OCI-LY1 (cell line): ENCODE measurements at regions not wholly inside any gene's neighbourhood (a gene's known extent, or its start where the extent isn't known, plus 50 kb on each side); places are given as distances from the start of the nearest gene placed in this dataset.

ENCODE experiments used
- H2AFZ ChIP-seq: fragments of 200-600 bp; sonication (generic), shearing (Covaris generic); 2 replicates; pipeline ENCODE4 v1.6.0; 2014; ENCODE audit warnings: antibody characterized with exemption, mild to moderate bottlenecking, low read length
- H3F3A ChIP-seq: fragments of 200-600 bp; sonication (generic), shearing (Covaris generic); 2 replicates; pipeline ENCODE4 v1.6.0; 2014; ENCODE audit warnings: mild to moderate bottlenecking, antibody characterized with exemption, low read length, moderate library complexity; ENCODE audit not compliant: insufficient read depth
- H3K27ac ChIP-seq: fragments of 200-600 bp; sonication (generic); 2 replicates; pipeline ENCODE4 v1.5.1; 2014; ENCODE audit warnings: low read length, mixed run types, mild to moderate bottlenecking, low read depth; ENCODE audit not compliant: poor library complexity, severe bottlenecking
- H3K27me3 ChIP-seq: fragments of 200-600 bp; sonication (generic); 2 replicates; pipeline ENCODE4 v1.6.0; 2014; ENCODE audit warnings: antibody characterized with exemption, mild to moderate bottlenecking, low read length, moderate library complexity; ENCODE audit not compliant: insufficient read depth
- H3K36me3 ChIP-seq: fragments of 200-600 bp; sonication (generic); 2 replicates; pipeline ENCODE4 v1.6.1; 2014; ENCODE audit warnings: mild to moderate bottlenecking, antibody characterized with exemption, low read length, moderate library complexity, mixed read lengths; ENCODE audit not compliant: insufficient read depth
- H3K4me1 ChIP-seq: fragments of 200-600 bp; sonication (generic); 2 replicates; pipeline ENCODE4 v1.5.1; 2014; ENCODE audit warnings: mild to moderate bottlenecking, low read length, moderate library complexity; ENCODE audit not compliant: insufficient read depth, severe bottlenecking
- H3K4me2 ChIP-seq: fragments of 200-600 bp; sonication (generic), shearing (Covaris generic); 2 replicates; pipeline ENCODE4 v1.6.1; 2014; ENCODE audit warnings: low read length
- H3K4me3 ChIP-seq: fragments of 200-600 bp; sonication (generic); 2 replicates; pipeline ENCODE4 v1.5.1; 2014; ENCODE audit warnings: low read length, low read depth, mild to moderate bottlenecking, mixed read lengths; ENCODE audit not compliant: poor library complexity, severe bottlenecking
- H3K79me2 ChIP-seq: fragments of 200-600 bp; shearing (Covaris generic); 2 replicates; pipeline ENCODE4 v1.6.1; 2016; ENCODE audit warnings: mixed run types, low read length, mixed read lengths; ENCODE audit not compliant: insufficient read depth
- H3K9ac ChIP-seq: fragments of 200-600 bp; sonication (generic), shearing (Covaris generic); 2 replicates; pipeline ENCODE4 v1.6.1; 2014; ENCODE audit warnings: mild to moderate bottlenecking, low read length, mixed read lengths
- H3K9me2 ChIP-seq: fragments of 200-600 bp; sonication (generic), shearing (Covaris generic); 2 replicates; pipeline ENCODE4 v1.6.1; 2014; ENCODE audit warnings: low read depth, mild to moderate bottlenecking, low read length, mixed read lengths
- H3K9me3 ChIP-seq: fragments of 200-600 bp; shearing (Covaris generic); 2 replicates; pipeline ENCODE4 v1.6.1; 2014; ENCODE audit warnings: low read length, mixed read lengths
- H4K20me1 ChIP-seq: fragments of 200-600 bp; sonication (generic), shearing (Covaris generic); 2 replicates; pipeline ENCODE4 v1.6.0; 2016; ENCODE audit warnings: mild to moderate bottlenecking, low read length; ENCODE audit not compliant: insufficient read depth
- EZH2 ChIP-seq: fragments of 200-600 bp; sonication (generic), shearing (Covaris generic); IDR thresholded peaks from 2 replicates; pipeline ENCODE4 v1.8.0; 2017; ENCODE audit warnings: borderline replicate concordance, mixed run types, mild to moderate bottlenecking, antibody characterized with exemption, low read length, moderate library complexity, mixed read lengths
- TF ChIP-seq, protein P1 (sequence below): fragments of 200-600 bp; sonication (generic), shearing (Covaris generic); IDR thresholded peaks from 2 replicates; pipeline ENCODE4 v1.5.1; 2017; ENCODE audit warnings: mild to moderate bottlenecking, antibody characterized with exemption, low read length, moderate library complexity, mixed read lengths

DNA sequence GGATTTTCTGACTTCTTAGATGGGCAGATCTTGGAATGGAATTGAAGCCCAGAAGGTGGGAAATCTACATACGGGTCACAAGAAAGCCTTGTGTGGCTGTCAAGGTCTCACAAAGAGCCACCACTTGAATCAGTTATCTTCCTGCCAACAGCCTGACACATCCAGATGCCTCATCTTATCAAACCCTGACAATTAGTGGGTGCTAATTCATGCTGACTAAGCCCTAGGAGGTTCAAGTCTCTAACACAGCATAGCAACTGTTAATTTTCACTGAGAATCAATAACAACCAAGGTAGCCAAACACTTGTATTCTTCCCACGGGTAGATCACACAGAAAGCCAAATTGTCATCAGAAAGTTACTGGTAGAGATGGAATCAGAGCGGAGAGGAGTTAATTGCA, 222.2 kb downstream of the TMEM167A start:
- Histone ChIP-seq H2AFZ (no peak overlapping the region), H3K27ac (no peak overlapping the region), H3K36me3 (no peaks in the 10 kb centered on the region), H3K9me3 (no peaks in the 10 kb centered on the region), H3K4me1 (no peaks in the 10 kb centered on the region), H3K4me2 (no peak overlapping the region), H3K27me3 (no peaks in the 10 kb centered on the region), H3F3A (no peaks in the 10 kb centered on the region), H3K9me2 (no peaks in the 10 kb centered on the region), H3K79me2 (no peaks in the 10 kb centered on the region), H3K4me3 (no peak overlapping the region), H3K9ac (no peak overlapping the region), H4K20me1 (no peaks in the 10 kb centered on the region)
- TF ChIP-seq, protein P1, sequence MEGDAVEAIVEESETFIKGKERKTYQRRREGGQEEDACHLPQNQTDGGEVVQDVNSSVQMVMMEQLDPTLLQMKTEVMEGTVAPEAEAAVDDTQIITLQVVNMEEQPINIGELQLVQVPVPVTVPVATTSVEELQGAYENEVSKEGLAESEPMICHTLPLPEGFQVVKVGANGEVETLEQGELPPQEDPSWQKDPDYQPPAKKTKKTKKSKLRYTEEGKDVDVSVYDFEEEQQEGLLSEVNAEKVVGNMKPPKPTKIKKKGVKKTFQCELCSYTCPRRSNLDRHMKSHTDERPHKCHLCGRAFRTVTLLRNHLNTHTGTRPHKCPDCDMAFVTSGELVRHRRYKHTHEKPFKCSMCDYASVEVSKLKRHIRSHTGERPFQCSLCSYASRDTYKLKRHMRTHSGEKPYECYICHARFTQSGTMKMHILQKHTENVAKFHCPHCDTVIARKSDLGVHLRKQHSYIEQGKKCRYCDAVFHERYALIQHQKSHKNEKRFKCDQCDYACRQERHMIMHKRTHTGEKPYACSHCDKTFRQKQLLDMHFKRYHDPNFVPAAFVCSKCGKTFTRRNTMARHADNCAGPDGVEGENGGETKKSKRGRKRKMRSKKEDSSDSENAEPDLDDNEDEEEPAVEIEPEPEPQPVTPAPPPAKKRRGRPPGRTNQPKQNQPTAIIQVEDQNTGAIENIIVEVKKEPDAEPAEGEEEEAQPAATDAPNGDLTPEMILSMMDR = no peak
- TF ChIP-seq EZH2 = no peak

DNA sequence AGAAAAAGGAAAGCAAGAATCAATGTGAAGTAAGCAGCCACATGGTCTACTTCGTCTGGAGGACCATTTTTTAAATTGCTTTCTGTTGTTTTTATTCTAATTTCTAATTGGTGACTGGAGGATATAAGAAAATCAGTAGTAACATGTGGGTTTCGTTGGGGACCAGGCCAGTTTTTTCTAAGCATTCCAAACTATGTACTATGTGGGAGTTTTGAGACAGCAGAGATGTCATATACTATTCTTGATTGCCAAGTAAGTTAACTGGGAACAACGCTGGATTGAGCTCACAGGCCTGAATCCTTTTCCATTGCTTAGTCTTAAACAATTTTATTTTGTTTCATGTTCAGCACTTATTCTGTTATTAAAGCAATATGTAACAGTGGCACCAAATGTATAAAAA, 225.7 kb downstream of the TMEM167A start:
- no peak overlapping the region for H3K9ac ChIP-seq
- H3K27ac ChIP-seq = no peak overlapping the region
- H3K9me2 ChIP-seq = no peaks in the 10 kb centered on the region
- no peak overlapping the region for H3K4me3 ChIP-seq
- no peaks in the 10 kb centered on the region for H3K9me3 ChIP-seq
- TF ChIP-seq EZH2 = no peak
- TF ChIP-seq, protein P1 = no peak
- H2AFZ ChIP-seq = no peak overlapping the region
- H3K36me3 ChIP-seq = no peaks in the 10 kb centered on the region
- H4K20me1 ChIP-seq = no peaks in the 10 kb centered on the region
- H3K79me2 ChIP-seq = no peaks in the 10 kb centered on the region
- H3K27me3 ChIP-seq = no peaks in the 10 kb centered on the region
- H3F3A ChIP-seq = no peaks in the 10 kb centered on the region
- no peak overlapping the region for H3K4me2 ChIP-seq
- no peaks in the 10 kb centered on the region for H3K4me1 ChIP-seq

DNA sequence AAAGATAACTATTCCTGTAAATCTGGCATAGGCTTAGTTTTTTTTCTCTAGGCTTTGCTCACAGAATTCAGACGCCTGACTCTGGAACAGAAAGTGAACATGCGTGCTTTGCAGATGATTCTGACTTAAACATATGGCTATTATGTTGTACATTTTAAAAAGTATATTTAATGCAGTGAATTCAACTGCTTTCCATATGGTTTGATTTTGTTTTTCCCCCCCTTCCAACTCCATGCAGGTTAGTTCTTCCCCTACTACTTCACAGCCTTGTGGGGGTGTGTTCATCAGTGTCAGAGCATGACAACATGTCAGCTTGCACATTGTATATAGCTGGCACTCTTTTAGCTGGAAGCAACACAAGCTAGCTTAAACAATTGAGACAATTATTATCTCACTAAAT, 226.8 kb downstream of the TMEM167A start:
- no peaks in the 10 kb centered on the region for H3K27me3 ChIP-seq
- TF ChIP-seq, protein P1 = no peak
- TF ChIP-seq EZH2 = no peak
- H3K9me2 ChIP-seq = no peaks in the 10 kb centered on the region
- no peaks in the 10 kb centered on the region for H3K79me2 ChIP-seq
- no peak overlapping the region for H3K4me2 ChIP-seq
- H3K9ac ChIP-seq = no peak overlapping the region
- no peaks in the 10 kb centered on the region for H3K4me1 ChIP-seq
- no peak overlapping the region for H2AFZ ChIP-seq
- no peaks in the 10 kb centered on the region for H3F3A ChIP-seq
- no peaks in the 10 kb centered on the region for H3K36me3 ChIP-seq
- no peaks in the 10 kb centered on the region for H3K9me3 ChIP-seq
- H3K27ac ChIP-seq = no peak overlapping the region
- H3K4me3 ChIP-seq = no peak overlapping the region
- H4K20me1 ChIP-seq = no peaks in the 10 kb centered on the region
